22Rv1 (cell line): ENCODE measurements at regions not wholly inside any gene's neighbourhood (a gene's known extent, or its start where the extent isn't known, plus 50 kb on each side); places are given as distances from the start of the nearest gene placed in this dataset.

Source experiments
- CTCF ChIP-seq: fragments of 450-650 bp; IDR thresholded peaks from 2 replicates; pipeline ENCODE4 v1.5.1; 2017; ENCODE audit warnings: mild to moderate bottlenecking
- ZFX ChIP-seq: fragments of 450-650 bp; IDR thresholded peaks from 2 replicates; pipeline ENCODE4 v1.6.1; 2017; ENCODE audit warnings: antibody characterized with exemption, borderline replicate concordance

GRCh38 chr9:99298614-99299013 is 76.5 kb downstream of the SEC61B start:
- no peak for TF ChIP-seq CTCF
- no peak for TF ChIP-seq ZFX
